ENCODE measurements at regions not wholly inside any gene's neighbourhood (a gene's known extent, or its start where the extent isn't known, plus 50 kb on each side); places are given as distances from the start of the nearest gene placed in this dataset.

- H2BK15ac ChIP-seq (ENCODE audit: low read depth, low read length), result no peak overlapping the region
- H3K79me1 ChIP-seq (ENCODE audit: insufficient read depth, low read depth, low read length, poor library complexity, severe bottlenecking), result no peaks in the 10 kb centered on the region
- no peak overlapping the region for H3K23ac ChIP-seq (ENCODE audit: insufficient read length, low read depth, low read length)
- Mint-ChIP-seq H3K27ac (no peak overlapping the region), H3K36me3 (ENCODE audit: insufficient read depth in 1 of 3, low read depth in 3 of 3) (no peaks in the 10 kb centered on the region), H3K27me3 (ENCODE audit: low read depth) (peaks cover 100% of the 10 kb centered on the region), H3K4me1 (peaks cover 27 to 28% of the 10 kb centered on the region in 2 experiments), H3K4me3 (no peak overlapping the region), H3K9me3 (no peaks in the 10 kb centered on the region)
- no peak overlapping the region for H3K18ac ChIP-seq (ENCODE audit: insufficient read length, low read depth, low read length)
- no peak overlapping the region for H3K27ac ChIP-seq (ENCODE audit: insufficient read length, low read depth, low read length)
- no peak overlapping the region for H4K5ac ChIP-seq (ENCODE audit: insufficient read length, low read depth, low read length)
- no peak overlapping the region for H3T11ph ChIP-seq (ENCODE audit: low read length)
- H2AK5ac ChIP-seq (ENCODE audit: insufficient read length, low read length), result no peak overlapping the region
- no peak for DNase-seq
- H3K4ac ChIP-seq (ENCODE audit: low read depth, low read length), result no peak overlapping the region
- H3K4me1 ChIP-seq (ENCODE audit: insufficient read depth, low read length), result peaks cover 3% of the 10 kb centered on the region; the same call in 1 of the 2 replicates
- no peak overlapping the region for H2BK5ac ChIP-seq (ENCODE audit: insufficient read length, low read length)
- no peak overlapping the region for H3K14ac ChIP-seq (ENCODE audit: insufficient read depth, low read length)
- H3K27me3 ChIP-seq (ENCODE audit: insufficient read depth, low read length), result peaks cover 80% of the 10 kb centered on the region
- H2AFZ ChIP-seq (ENCODE audit: low read length), result no peak overlapping the region
- no peak overlapping the region for H2BK120ac ChIP-seq (ENCODE audit: low read depth, low read length, poor library complexity, severe bottlenecking)
- H4K91ac ChIP-seq (ENCODE audit: insufficient read length, low read depth, low read length), result no peak overlapping the region
- TF ChIP-seq, protein P1, sequence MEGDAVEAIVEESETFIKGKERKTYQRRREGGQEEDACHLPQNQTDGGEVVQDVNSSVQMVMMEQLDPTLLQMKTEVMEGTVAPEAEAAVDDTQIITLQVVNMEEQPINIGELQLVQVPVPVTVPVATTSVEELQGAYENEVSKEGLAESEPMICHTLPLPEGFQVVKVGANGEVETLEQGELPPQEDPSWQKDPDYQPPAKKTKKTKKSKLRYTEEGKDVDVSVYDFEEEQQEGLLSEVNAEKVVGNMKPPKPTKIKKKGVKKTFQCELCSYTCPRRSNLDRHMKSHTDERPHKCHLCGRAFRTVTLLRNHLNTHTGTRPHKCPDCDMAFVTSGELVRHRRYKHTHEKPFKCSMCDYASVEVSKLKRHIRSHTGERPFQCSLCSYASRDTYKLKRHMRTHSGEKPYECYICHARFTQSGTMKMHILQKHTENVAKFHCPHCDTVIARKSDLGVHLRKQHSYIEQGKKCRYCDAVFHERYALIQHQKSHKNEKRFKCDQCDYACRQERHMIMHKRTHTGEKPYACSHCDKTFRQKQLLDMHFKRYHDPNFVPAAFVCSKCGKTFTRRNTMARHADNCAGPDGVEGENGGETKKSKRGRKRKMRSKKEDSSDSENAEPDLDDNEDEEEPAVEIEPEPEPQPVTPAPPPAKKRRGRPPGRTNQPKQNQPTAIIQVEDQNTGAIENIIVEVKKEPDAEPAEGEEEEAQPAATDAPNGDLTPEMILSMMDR (conservative IDR thresholded peaks at IDR 0.05), result no peak
- no peaks in the 10 kb centered on the region for H3K9me3 ChIP-seq (ENCODE audit: control insufficient read depth, low read depth, low read length)
- no peaks in the 10 kb centered on the region for H4K20me1 ChIP-seq (ENCODE audit: control insufficient read depth, insufficient read depth, insufficient read length)
- no peak overlapping the region for H3K9ac ChIP-seq (ENCODE audit: extremely low read depth, insufficient read length, low read length)
- H3K56ac ChIP-seq (ENCODE audit: insufficient read length, low read depth, low read length), result no peak overlapping the region
- no peak overlapping the region for H2BK20ac ChIP-seq (ENCODE audit: low read depth, low read length, poor library complexity, severe bottlenecking)
- H2BK12ac ChIP-seq (ENCODE audit: insufficient read length, low read depth, low read length), result no peak overlapping the region
- no peak overlapping the region for H4K8ac ChIP-seq (replicated peaks; ENCODE audit: insufficient read length, low read depth, low read length)
- H3K4me2 ChIP-seq (ENCODE audit: insufficient read depth, insufficient read length, low read length), result no peak overlapping the region
- no peaks in the 10 kb centered on the region for H3K79me2 ChIP-seq (ENCODE audit: insufficient read depth, low read length)
- no peaks in the 10 kb centered on the region for H3K23me2 ChIP-seq (ENCODE audit: insufficient read length, low read depth, low read length, poor library complexity, severe bottlenecking)
- WGBS (ENCODE audit: extremely low coverage, insufficient read length, low lambda C conversion rate), result no CpG with 5 or more reads among the region's 3 CpGs
Measured at GRCh38 chr22:22351366-22351765, 106.8 kb downstream of the VPREB1 start.
